OCI-LY1 (cell line): ENCODE measurements at regions not wholly inside any gene's neighbourhood (a gene's known extent, or its start where the extent isn't known, plus 50 kb on each side); places are given as distances from the start of the nearest gene placed in this dataset.

ENCODE experiments used
- H2AFZ ChIP-seq: fragments of 200-600 bp; sonication (generic), shearing (Covaris generic); 2 replicates; pipeline ENCODE4 v1.6.0; 2014; ENCODE audit warnings: antibody characterized with exemption, mild to moderate bottlenecking, low read length
- H3F3A ChIP-seq: fragments of 200-600 bp; sonication (generic), shearing (Covaris generic); 2 replicates; pipeline ENCODE4 v1.6.0; 2014; ENCODE audit warnings: mild to moderate bottlenecking, antibody characterized with exemption, low read length, moderate library complexity; ENCODE audit not compliant: insufficient read depth
- H3K27ac ChIP-seq: fragments of 200-600 bp; sonication (generic); 2 replicates; pipeline ENCODE4 v1.5.1; 2014; ENCODE audit warnings: low read length, mixed run types, mild to moderate bottlenecking, low read depth; ENCODE audit not compliant: poor library complexity, severe bottlenecking
- H3K27me3 ChIP-seq: fragments of 200-600 bp; sonication (generic); 2 replicates; pipeline ENCODE4 v1.6.0; 2014; ENCODE audit warnings: antibody characterized with exemption, mild to moderate bottlenecking, low read length, moderate library complexity; ENCODE audit not compliant: insufficient read depth
- H3K36me3 ChIP-seq: fragments of 200-600 bp; sonication (generic); 2 replicates; pipeline ENCODE4 v1.6.1; 2014; ENCODE audit warnings: mild to moderate bottlenecking, antibody characterized with exemption, low read length, moderate library complexity, mixed read lengths; ENCODE audit not compliant: insufficient read depth
- H3K4me1 ChIP-seq: fragments of 200-600 bp; sonication (generic); 2 replicates; pipeline ENCODE4 v1.5.1; 2014; ENCODE audit warnings: mild to moderate bottlenecking, low read length, moderate library complexity; ENCODE audit not compliant: insufficient read depth, severe bottlenecking
- H3K4me2 ChIP-seq: fragments of 200-600 bp; sonication (generic), shearing (Covaris generic); 2 replicates; pipeline ENCODE4 v1.6.1; 2014; ENCODE audit warnings: low read length
- H3K4me3 ChIP-seq: fragments of 200-600 bp; sonication (generic); 2 replicates; pipeline ENCODE4 v1.5.1; 2014; ENCODE audit warnings: low read length, low read depth, mild to moderate bottlenecking, mixed read lengths; ENCODE audit not compliant: poor library complexity, severe bottlenecking
- H3K79me2 ChIP-seq: fragments of 200-600 bp; shearing (Covaris generic); 2 replicates; pipeline ENCODE4 v1.6.1; 2016; ENCODE audit warnings: mixed run types, low read length, mixed read lengths; ENCODE audit not compliant: insufficient read depth
- H3K9ac ChIP-seq: fragments of 200-600 bp; sonication (generic), shearing (Covaris generic); 2 replicates; pipeline ENCODE4 v1.6.1; 2014; ENCODE audit warnings: mild to moderate bottlenecking, low read length, mixed read lengths
- H3K9me2 ChIP-seq: fragments of 200-600 bp; sonication (generic), shearing (Covaris generic); 2 replicates; pipeline ENCODE4 v1.6.1; 2014; ENCODE audit warnings: low read depth, mild to moderate bottlenecking, low read length, mixed read lengths
- H3K9me3 ChIP-seq: fragments of 200-600 bp; shearing (Covaris generic); 2 replicates; pipeline ENCODE4 v1.6.1; 2014; ENCODE audit warnings: low read length, mixed read lengths
- H4K20me1 ChIP-seq: fragments of 200-600 bp; sonication (generic), shearing (Covaris generic); 2 replicates; pipeline ENCODE4 v1.6.0; 2016; ENCODE audit warnings: mild to moderate bottlenecking, low read length; ENCODE audit not compliant: insufficient read depth
- CTCF ChIP-seq: fragments of 200-600 bp; sonication (generic), shearing (Covaris generic); IDR thresholded peaks from 2 replicates; pipeline ENCODE4 v1.5.1; 2017; ENCODE audit warnings: mild to moderate bottlenecking, antibody characterized with exemption, low read length, moderate library complexity, mixed read lengths
- EZH2 ChIP-seq: fragments of 200-600 bp; sonication (generic), shearing (Covaris generic); IDR thresholded peaks from 2 replicates; pipeline ENCODE4 v1.8.0; 2017; ENCODE audit warnings: borderline replicate concordance, mixed run types, mild to moderate bottlenecking, antibody characterized with exemption, low read length, moderate library complexity, mixed read lengths

- H3K9me3 ChIP-seq = no peaks in the 10 kb centered on the region
- H3K36me3 ChIP-seq = no peaks in the 10 kb centered on the region
- H3K4me1 ChIP-seq = no peaks in the 10 kb centered on the region
- H4K20me1 ChIP-seq = no peaks in the 10 kb centered on the region
- H3K4me3 ChIP-seq = no peak overlapping the region
- 0 out of 2 replicates have a peak, but pooled peaks cover 3% of the 10 kb centered on the region for H3K27me3 ChIP-seq
- TF ChIP-seq CTCF (no peak), EZH2 (no peak)
- no peak overlapping the region for H3K4me2 ChIP-seq
- H2AFZ ChIP-seq = no peak overlapping the region
- H3F3A ChIP-seq = no peaks in the 10 kb centered on the region
- H3K27ac ChIP-seq = no peak overlapping the region
- no peak overlapping the region for H3K9ac ChIP-seq
- no peaks in the 10 kb centered on the region for H3K9me2 ChIP-seq
- H3K79me2 ChIP-seq = no peaks in the 10 kb centered on the region
Measured at GRCh38 chr14:54316652-54317051, 80.2 kb upstream of the CDKN3 start.

GRCh38 chr14:54317391-54317790 is 79.4 kb upstream of the CDKN3 start:
- H3F3A ChIP-seq = no peaks in the 10 kb centered on the region
- H3K4me1 ChIP-seq = no peaks in the 10 kb centered on the region
- H3K36me3 ChIP-seq = no peaks in the 10 kb centered on the region
- no peak overlapping the region for H2AFZ ChIP-seq
- 0 out of 2 replicates have a peak, but pooled peaks cover 3% of the 10 kb centered on the region for H3K27me3 ChIP-seq
- no peaks in the 10 kb centered on the region for H4K20me1 ChIP-seq
- H3K9me2 ChIP-seq = no peaks in the 10 kb centered on the region
- no peaks in the 10 kb centered on the region for H3K79me2 ChIP-seq
- no peak overlapping the region for H3K9ac ChIP-seq
- no peak overlapping the region for H3K4me2 ChIP-seq
- TF ChIP-seq CTCF = no peak
- no peak overlapping the region for H3K4me3 ChIP-seq
- H3K9me3 ChIP-seq = no peaks in the 10 kb centered on the region
- H3K27ac ChIP-seq = no peak overlapping the region

- no peaks in the 10 kb centered on the region for H3K4me1 ChIP-seq
- H3K4me2 ChIP-seq = no peak overlapping the region
- no peaks in the 10 kb centered on the region for H3F3A ChIP-seq
- H2AFZ ChIP-seq = no peak overlapping the region
- no peaks in the 10 kb centered on the region for H3K9me2 ChIP-seq
- no peak for TF ChIP-seq EZH2
- no peak for TF ChIP-seq CTCF
- peaks cover 9% of the 10 kb centered on the region; the same call in 1 of the 2 replicates for H3K27me3 ChIP-seq
- H3K9me3 ChIP-seq = no peaks in the 10 kb centered on the region
- no peak overlapping the region for H3K27ac ChIP-seq
- no peak overlapping the region for H3K4me3 ChIP-seq
- H3K9ac ChIP-seq = no peak overlapping the region
- no peaks in the 10 kb centered on the region for H3K79me2 ChIP-seq
- H4K20me1 ChIP-seq = no peaks in the 10 kb centered on the region
- no peaks in the 10 kb centered on the region for H3K36me3 ChIP-seq
Measured at GRCh38 chr14:54322246-54322645, 74.6 kb upstream of the CDKN3 start.
